Thyroid gland (tissue), 4 donors: ENCODE measurements at regions not wholly inside any gene's neighbourhood (a gene's known extent, or its start where the extent isn't known, plus 50 kb on each side); places are given as distances from the start of the nearest gene placed in this dataset.

Source experiments
- DNase-seq, 2 donors: peaks; one replicate each; pipeline ENCODE4 v3.0.0-alpha.2; 2019
- H3K27ac ChIP-seq, 3 donors: fragments of 200-600 bp; sonication (generic); 1 replicate in 2 of 3; 2 replicates in 1 of 3; pipeline ENCODE4 v1.5.1; 2016 to 2019; ENCODE audit warnings: mild to moderate bottlenecking in 1 of 3, moderate library complexity in 1 of 3
- H3K27me3 ChIP-seq: fragments of 200-600 bp; sonication (generic); one replicate; pipeline ENCODE4 v1.5.1; 2019
- H3K36me3 ChIP-seq, 2 donors: fragments of 200-600 bp; sonication (generic); one replicate each; pipeline ENCODE4 v1.5.1; 2016 to 2019
- H3K4me1 ChIP-seq, 2 donors: fragments of 200-600 bp; sonication (generic); one replicate each; pipeline ENCODE4 v1.5.1; 2017 to 2019
- H3K4me3 ChIP-seq, 3 donors: fragments of 200-600 bp; sonication (generic); replicated peaks in 1 of 3; 1 replicate in 2 of 3; 2 replicates in 1 of 3; pipeline ENCODE4 v1.5.1; 2016; ENCODE audit warnings: mild to moderate bottlenecking in 1 of 3
- H3K9me3 ChIP-seq: fragments of 200-600 bp; sonication (generic); one replicate; pipeline ENCODE4 v1.5.1; 2017
- CTCF ChIP-seq, 6 experiments: fragments of 200-600 bp in 3 of 6; fragments of 450-650 bp in 3 of 6; sonication (generic) in 3 of 6; IDR thresholded peaks; one replicate each; pipeline ENCODE4 v1.5.1; 2016 to 2019; ENCODE audit warnings: antibody characterized with exemption in 6 of 6, mild to moderate bottlenecking in 2 of 6, inconsistent platforms in 1 of 6, moderate library complexity in 1 of 6
- POLR2A ChIP-seq, 2 donors: fragments of 450-650 bp; IDR thresholded peaks; one replicate each; pipeline ENCODE4 v1.6.1; 2017; ENCODE audit warnings: antibody characterized with exemption in 2 of 2, mild to moderate bottlenecking in 2 of 2, moderate library complexity in 1 of 2
- WGBS, 2 donors: methylation state at CpG; one replicate each; pipeline ENCODE4 v1.1.5; 2017; 5-methylcytosine and 5-hydroxymethylcytosine counted together
- intact Hi-C: fragments of 100-400 bp; cut with DNase I; formaldehyde crosslinking; loops from one replicate; pipeline ENCODE4 v1.15.1; 2023

GRCh38 chr15:29550834-29551465 is 271.3 kb downstream of the TJP1 start:
- intact Hi-C loops = no loop called here
- TF ChIP-seq CTCF (IDR thresholded peaks at IDR 0.05) (no peak), POLR2A (IDR thresholded peaks at IDR 0.05) (no peak)
- Histone ChIP-seq H3K36me3 (no peaks in the 10 kb centered on the region), H3K4me3 (no peak overlapping the region), H3K4me1 (no peaks in the 10 kb centered on the region), H3K27me3 (no peaks in the 10 kb centered on the region), H3K9me3 (no peaks in the 10 kb centered on the region), H3K27ac (no peak overlapping the region)
- 90 to 95% methylated on average over 5 of the region's 5 CpGs for WGBS, 2 donors
- no peak for DNase-seq

GRCh38 chr15:29548006-29548405 is 274.3 kb downstream of the TJP1 start:
- 90 to 97% methylated on average over 2 of the region's 2 CpGs for WGBS, 2 donors
- H3K27me3 ChIP-seq = no peaks in the 10 kb centered on the region
- no peak for DNase-seq
- no peaks in the 10 kb centered on the region for H3K9me3 ChIP-seq
- intact Hi-C loops = no loop called here
- no peaks in the 10 kb centered on the region for H3K36me3 ChIP-seq
- no peak for TF ChIP-seq POLR2A (IDR thresholded peaks at IDR 0.05)
- TF ChIP-seq CTCF (IDR thresholded peaks at IDR 0.05) = no peak
- H3K4me3 ChIP-seq = no peak overlapping the region
- H3K4me1 ChIP-seq = no peaks in the 10 kb centered on the region
- no peak overlapping the region for H3K27ac ChIP-seq

GRCh38 chr15:29544513-29545128 is 275.0 kb upstream of the NSMCE3 start:
- Histone ChIP-seq H3K36me3 (no peaks in the 10 kb centered on the region), H3K27me3 (no peaks in the 10 kb centered on the region), H3K27ac (no peak overlapping the region), H3K4me3 (no peak overlapping the region), H3K9me3 (no peaks in the 10 kb centered on the region), H3K4me1 (no peaks in the 10 kb centered on the region)
- TF ChIP-seq CTCF (IDR thresholded peaks at IDR 0.05) = no peak
- TF ChIP-seq POLR2A (IDR thresholded peaks at IDR 0.05) = no peak
- WGBS, 2 donors = 78 to 89% methylated on average over 7 of the region's 7 CpGs
- DNase-seq = no peak
- intact Hi-C loops = no loop called here

GRCh38 chr15:29542994-29543393 is 273.4 kb upstream of the NSMCE3 start:
- no peak for DNase-seq
- no peaks in the 10 kb centered on the region for H3K4me1 ChIP-seq
- WGBS, 2 donors = 56 to 100% methylated on average over 1 of the region's 1 CpG
- no peaks in the 10 kb centered on the region for H3K36me3 ChIP-seq
- H3K9me3 ChIP-seq = no peaks in the 10 kb centered on the region
- no peak for TF ChIP-seq CTCF (IDR thresholded peaks at IDR 0.05)
- TF ChIP-seq POLR2A (IDR thresholded peaks at IDR 0.05) = no peak
- H3K4me3 ChIP-seq = no peak overlapping the region
- intact Hi-C loops = no loop called here
- H3K27ac ChIP-seq = no peak overlapping the region
- H3K27me3 ChIP-seq = no peaks in the 10 kb centered on the region

GRCh38 chr15:29541309-29541708 is 271.7 kb upstream of the NSMCE3 start:
- DNase-seq = no peak
- WGBS, 2 donors = 85 to 90% methylated on average over 7 of the region's 7 CpGs
- H3K36me3 ChIP-seq = no peaks in the 10 kb centered on the region
- no peaks in the 10 kb centered on the region for H3K27me3 ChIP-seq
- H3K27ac ChIP-seq = no peak overlapping the region
- H3K4me1 ChIP-seq = peaks cover 0 to 2% of the 10 kb centered on the region in 2 donors
- H3K9me3 ChIP-seq = no peaks in the 10 kb centered on the region
- TF ChIP-seq CTCF (IDR thresholded peaks at IDR 0.05) (no peak), POLR2A (IDR thresholded peaks at IDR 0.05) (no peak)
- H3K4me3 ChIP-seq = no peak overlapping the region
- intact Hi-C loops = no loop called here
